Caco-2 (cell line): ENCODE measurements at regions not wholly inside any gene's neighbourhood (a gene's known extent, or its start where the extent isn't known, plus 50 kb on each side); places are given as distances from the start of the nearest gene placed in this dataset.

Experiments
- BruUV-seq: library from RNA; stranded (reverse); fragments of 400-500 nt; replicated peaks from 2 replicates; lab custom pipeline; 2021; lab: Mats Ljungman, UMichigan
- CTCF ChIA-PET: fragments of 300-600 bp; sonication (Branson Sonifier 250); formaldehyde crosslinking; loops from one replicate; lab custom pipeline; 2022; ENCODE audit warnings: antibody characterized with exemption; lab: Charles Lee
- POLR2A ChIA-PET: fragments of 300-600 bp; sonication (Branson Sonifier 250); formaldehyde crosslinking; loops from one replicate; lab custom pipeline; 2022; ENCODE audit warnings: antibody characterized with exemption; lab: Charles Lee
- DNase-seq, 2 experiments: peaks; one replicate each; pipeline versions ENCODE4 v3.0.0 to v3.0.0-alpha.2; 2020 to 2022
- H3K27me3 ChIP-seq: replicated peaks from 2 replicates; pipeline ENCODE4 v1.6.0; 2011; ENCODE audit warnings: low read length; ENCODE audit not compliant: control insufficient read depth, insufficient read depth
- H3K36me3 ChIP-seq: 2 replicates; pipeline ENCODE4 v1.5.1; 2011; ENCODE audit warnings: low read length; ENCODE audit not compliant: control insufficient read depth, insufficient read depth
- H3K4me1 ChIP-seq: fragments of 250-450 bp; sonication (Bioruptor Pico); 2 replicates; pipeline ENCODE4 v1.5.1; 2020; ENCODE audit warnings: mild to moderate bottlenecking
- H3K4me3 ChIP-seq: 2 replicates; pipeline ENCODE4 v1.5.1; 2011; ENCODE audit warnings: low read depth, mild to moderate bottlenecking, control low read depth, low read length
- H3K9me3 ChIP-seq: fragments of 250-450 bp; sonication (Bioruptor Pico); 2 replicates; pipeline ENCODE4 v1.5.1; 2020; ENCODE audit warnings: mild to moderate bottlenecking, moderate library complexity
- H3K27ac Mint-ChIP-seq: one replicate; pipeline ENCODE4 v1.8.0; 2022; ENCODE audit warnings: mixed read lengths; ENCODE audit not compliant: unreplicated experiment
- H3K27me3 Mint-ChIP-seq: one replicate; pipeline ENCODE4 v1.8.0; 2022; ENCODE audit warnings: mixed read lengths; ENCODE audit not compliant: insufficient read depth, unreplicated experiment
- H3K36me3 Mint-ChIP-seq: one replicate; pipeline ENCODE4 v1.8.0; 2022; ENCODE audit warnings: mild to moderate bottlenecking, mixed read lengths; ENCODE audit not compliant: insufficient read depth, unreplicated experiment
- H3K4me1 Mint-ChIP-seq: one replicate; pipeline ENCODE4 v1.8.0; 2022; ENCODE audit warnings: low read depth, mixed read lengths; ENCODE audit not compliant: unreplicated experiment
- H3K4me3 Mint-ChIP-seq: one replicate; pipeline ENCODE4 v1.8.0; 2022; ENCODE audit warnings: mild to moderate bottlenecking, moderate library complexity, mixed read lengths; ENCODE audit not compliant: unreplicated experiment
- H3K9me3 Mint-ChIP-seq: one replicate; pipeline ENCODE4 v1.8.0; 2022; ENCODE audit warnings: mixed read lengths; ENCODE audit not compliant: unreplicated experiment
- CTCF ChIP-seq, 2 experiments: fragments of 200-600 bp in 1 of 2; IDR thresholded peaks; 1 replicate in 1 of 2; 2 replicates in 1 of 2; pipeline versions ENCODE4 v1.5.1 to v1.8.0; 2011 to 2022; ENCODE audit warnings: antibody characterized with exemption in 1 of 2, control low read depth in 1 of 2, inconsistent platforms in 1 of 2, low read depth in 1 of 2, low read length in 1 of 2, mild to moderate bottlenecking in 1 of 2, moderate library complexity in 1 of 2; ENCODE audit not compliant: insufficient read depth in 1 of 2, severe bottlenecking in 1 of 2, unreplicated experiment in 1 of 2
- intact Hi-C: fragments of 100-400 bp; cut with micrococcal nuclease; formaldehyde crosslinking; loops from one replicate; pipeline ENCODE4 v1.10.0; 2022; ENCODE audit not compliant: unreplicated experiment

DNA sequence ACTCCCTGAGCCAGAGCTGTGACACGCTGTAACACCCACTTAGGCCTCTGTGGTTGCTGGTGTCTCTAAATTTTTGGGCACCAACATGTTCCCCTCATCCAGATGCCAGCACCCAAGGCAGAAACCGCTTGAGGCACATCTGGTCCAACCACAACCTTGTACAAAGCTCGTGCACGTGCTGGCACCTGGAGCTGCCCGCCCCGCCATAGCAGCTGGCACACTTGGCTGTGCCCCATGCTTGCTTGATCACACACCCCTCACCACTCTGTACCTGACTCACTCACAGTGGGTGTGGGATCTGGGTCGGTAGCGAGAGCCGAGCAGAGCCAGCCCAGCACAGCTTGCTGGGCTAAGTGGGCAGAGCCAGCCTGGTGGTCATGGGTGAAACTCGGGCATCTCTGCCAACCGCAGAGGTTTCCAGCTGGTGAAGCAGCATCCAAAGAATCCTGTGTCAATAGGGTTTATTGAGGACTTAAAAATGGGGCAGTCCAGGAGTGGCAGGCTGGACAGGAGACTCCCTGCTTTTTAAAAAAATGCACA, 1210.4 kb downstream of the TYW1 start:
- Histone ChIP-seq H3K4me1 (no peaks in the 10 kb centered on the region), H3K9me3 (no peaks in the 10 kb centered on the region), H3K4me3 (no peak overlapping the region), H3K27me3 (no peaks in the 10 kb centered on the region), H3K36me3 (no peaks in the 10 kb centered on the region)
- peaks cover 16% of the 10 kb centered on the region for H3K9me3 Mint-ChIP-seq
- no peak for TF ChIP-seq CTCF (IDR thresholded peaks at IDR 0.05; ENCODE audit: insufficient read depth in 1 of 2, low read depth in 1 of 2, low read length in 1 of 2, severe bottlenecking in 1 of 2, unreplicated experiment in 1 of 2)
- H3K27me3 Mint-ChIP-seq: no peaks in the 10 kb centered on the region
- ChIA-PET POLR2A (no interaction called here), CTCF (no interaction called here)
- intact Hi-C loops: no loop called here
- H3K36me3 Mint-ChIP-seq: no peaks in the 10 kb centered on the region
- no peak overlapping the region for H3K4me3 Mint-ChIP-seq
- H3K4me1 Mint-ChIP-seq: no peaks in the 10 kb centered on the region
- BruUV-seq: no TSS peak
- DNase-seq: no peak
- no peak overlapping the region for H3K27ac Mint-ChIP-seq

DNA sequence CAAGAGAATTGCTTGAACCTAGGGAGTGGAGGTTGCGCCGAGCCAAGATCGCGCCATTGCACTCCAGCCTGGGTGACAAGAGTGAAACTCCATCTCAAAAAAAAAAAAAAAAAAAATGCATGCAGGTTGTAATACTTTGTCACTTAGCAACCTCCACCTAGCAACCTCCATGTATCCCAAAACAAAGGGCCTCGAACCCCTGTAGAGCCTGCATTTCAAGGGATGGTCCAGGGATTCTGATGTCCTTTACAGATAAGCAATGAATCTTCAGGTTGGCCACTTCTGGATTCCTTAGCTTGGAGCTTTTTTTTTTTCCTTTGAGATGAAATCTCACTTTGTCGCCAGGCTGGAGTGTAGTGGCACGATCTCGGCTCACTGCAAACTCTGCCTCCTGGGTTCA, 1211.0 kb downstream of the TYW1 start:
- no peaks in the 10 kb centered on the region for H3K27me3 Mint-ChIP-seq
- no peak overlapping the region for H3K4me3 Mint-ChIP-seq
- ChIA-PET POLR2A (no interaction called here), CTCF (no interaction called here)
- H3K27me3 ChIP-seq: no peaks in the 10 kb centered on the region
- no peak overlapping the region for H3K27ac Mint-ChIP-seq
- H3K36me3 Mint-ChIP-seq: no peaks in the 10 kb centered on the region
- DNase-seq: no peak
- H3K4me1 Mint-ChIP-seq: no peaks in the 10 kb centered on the region
- peaks cover 23% of the 10 kb centered on the region for H3K9me3 Mint-ChIP-seq
- no peaks in the 10 kb centered on the region for H3K9me3 ChIP-seq
- H3K36me3 ChIP-seq: no peaks in the 10 kb centered on the region
- TF ChIP-seq CTCF (IDR thresholded peaks at IDR 0.05; ENCODE audit: insufficient read depth in 1 of 2, low read depth in 1 of 2, low read length in 1 of 2, severe bottlenecking in 1 of 2, unreplicated experiment in 1 of 2): no peak
- intact Hi-C loops: no loop called here
- no TSS peak for BruUV-seq
- H3K4me3 ChIP-seq: no peak overlapping the region
- H3K4me1 ChIP-seq: no peaks in the 10 kb centered on the region

DNA sequence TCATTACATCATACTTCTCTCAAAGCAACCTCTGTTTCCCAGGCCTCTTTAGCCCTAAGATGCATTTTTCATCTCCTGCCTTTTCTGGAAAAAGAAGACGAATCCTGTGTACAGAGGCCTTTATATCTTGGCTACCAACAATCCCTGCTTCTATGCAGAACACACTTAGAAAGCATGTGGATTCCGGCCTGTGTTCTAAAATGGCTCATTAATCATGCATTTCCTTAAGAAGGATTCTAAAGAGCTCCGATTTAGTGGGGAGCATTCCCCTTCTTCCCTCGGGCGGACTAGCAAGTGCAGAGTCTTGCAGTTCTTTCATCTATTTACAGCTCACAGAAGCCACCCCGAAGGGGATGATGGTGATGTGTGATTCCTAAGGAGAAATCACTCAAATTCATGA, 1212.9 kb downstream of the TYW1 start:
- CTCF ChIA-PET: no interaction called here
- intact Hi-C loops: no loop called here
- no TSS peak for BruUV-seq
- no peak overlapping the region for H3K27ac Mint-ChIP-seq
- H3K27me3 Mint-ChIP-seq: no peaks in the 10 kb centered on the region
- POLR2A ChIA-PET: no interaction called here
- no peaks in the 10 kb centered on the region for H3K27me3 ChIP-seq
- peaks cover 25% of the 10 kb centered on the region for H3K9me3 Mint-ChIP-seq
- no peak for DNase-seq
- H3K36me3 Mint-ChIP-seq: no peaks in the 10 kb centered on the region
- H3K4me1 ChIP-seq: no peaks in the 10 kb centered on the region
- no peaks in the 10 kb centered on the region for H3K9me3 ChIP-seq
- no peaks in the 10 kb centered on the region for H3K36me3 ChIP-seq
- H3K4me1 Mint-ChIP-seq: no peaks in the 10 kb centered on the region
- no peak overlapping the region for H3K4me3 Mint-ChIP-seq
- H3K4me3 ChIP-seq: no peak overlapping the region
- no peak for TF ChIP-seq CTCF (IDR thresholded peaks at IDR 0.05; ENCODE audit: insufficient read depth in 1 of 2, low read depth in 1 of 2, low read length in 1 of 2, severe bottlenecking in 1 of 2, unreplicated experiment in 1 of 2)
